Stimulated activated CD8-positive, alpha-beta memory T cell treated with anti-CD3 and anti-CD28 coated beads, Interleukin-7, amount 100 ng/mL, for 48 hours (primary cell): ENCODE measurements at regions not wholly inside any gene's neighbourhood (a gene's known extent, or its start where the extent isn't known, plus 50 kb on each side); places are given as distances from the start of the nearest gene placed in this dataset.
"Not testable (repeated sequence)": the region's sequence is repeated elsewhere in the genome, so short reads cannot be mapped to it uniquely, and the experiment has no call there.

Source experiments
- DNase-seq, 2 donors: peaks; one replicate each; pipeline ENCODE4 v3.0.0-alpha.2; 2020; ENCODE audit warnings: low read depth in 1 of 2; ENCODE audit errors: extremely low read depth in 1 of 2

- no peak for DNase-seq
Observed at GRCh38 chr10:29730969-29731368, 96.2 kb upstream of the SVIL start.

GRCh38 chr10:29730458-29730857, 95.7 kb upstream of the SVIL start:
- DNase-seq: no peak

- no peak for DNase-seq
Observed at GRCh38 chr10:29728541-29729049, 93.8 kb upstream of the SVIL start.

GRCh38 chr10:29725927-29726326, 91.2 kb upstream of the SVIL start:
- DNase-seq: not testable (repeated sequence)

- no peak for DNase-seq
Observed at GRCh38 chr10:29725133-29725720, 90.5 kb upstream of the SVIL start.

- no peak for DNase-seq
Observed at GRCh38 chr10:29723726-29724125, 89.0 kb upstream of the SVIL start.

GRCh38 chr10:29722777-29723176, 88.0 kb upstream of the SVIL start:
- no peak for DNase-seq

GRCh38 chr10:29720149-29720548, 85.4 kb upstream of the SVIL start:
- no peak for DNase-seq

GRCh38 chr10:29719281-29719675, 84.5 kb upstream of the SVIL start:
- DNase-seq: no peak

GRCh38 chr10:29715296-29715695, 80.5 kb upstream of the SVIL start:
- no peak for DNase-seq

- DNase-seq: no peak
Observed at GRCh38 chr10:29714096-29714874, 79.5 kb upstream of the SVIL start.

- no peak for DNase-seq
Observed at GRCh38 chr10:29713450-29713849, 78.7 kb upstream of the SVIL start.

GRCh38 chr10:29712108-29712507, 77.3 kb upstream of the SVIL start:
- DNase-seq: no peak

- DNase-seq: no peak
Observed at GRCh38 chr10:29710128-29710527, 75.4 kb upstream of the SVIL start.

GRCh38 chr10:29709484-29710002, 74.8 kb upstream of the SVIL start:
- no peak for DNase-seq

- no peak for DNase-seq
Observed at GRCh38 chr10:29703271-29703670, 68.5 kb upstream of the SVIL start.

GRCh38 chr10:29702273-29703164, 67.7 kb upstream of the SVIL start:
- DNase-seq: no peak

GRCh38 chr10:29701306-29701705, 66.5 kb upstream of the SVIL start:
- DNase-seq: no peak

- DNase-seq: no peak
Observed at GRCh38 chr10:29699621-29700020, 64.8 kb upstream of the SVIL start.

GRCh38 chr10:29698773-29699490, 64.2 kb upstream of the SVIL start:
- DNase-seq: no peak

- not testable (repeated sequence) for DNase-seq
Observed at GRCh38 chr10:29696581-29696980, 61.8 kb upstream of the SVIL start.
